Activated T-cell treated with anti-CD3 and anti-CD28 coated beads, Interleukin-2, amount 50 U/mL, for 72 hours (primary cell): ENCODE measurements at regions not wholly inside any gene's neighbourhood (a gene's known extent, or its start where the extent isn't known, plus 50 kb on each side); places are given as distances from the start of the nearest gene placed in this dataset.
"Not testable (repeated sequence)": the region's sequence is repeated elsewhere in the genome, so short reads cannot be mapped to it uniquely, and the experiment has no call there.

Experiments
- ATAC-seq, 2 donors: fragments of 150-1000 bp; cut with Tn5 transposase; replicated peaks in 1 of 2; 2 replicates each; pipeline ENCODE4 v1.10.0; 2021; ENCODE audit warnings: moderate library complexity in 2 of 2, mild to moderate bottlenecking in 1 of 2
- DNase-seq, 2 donors: peaks; one replicate each; pipeline ENCODE4 v3.0.0; 2021 to 2022; ENCODE audit warnings: mixed read lengths in 1 of 2
- H3K27ac Mint-ChIP-seq: one replicate; pipeline ENCODE4 v1.8.0; 2022; ENCODE audit warnings: mild to moderate bottlenecking, moderate library complexity, mixed read lengths
- H3K27me3 Mint-ChIP-seq: one replicate; pipeline ENCODE4 v1.8.0; 2022; ENCODE audit warnings: low read depth, mixed read lengths
- H3K36me3 Mint-ChIP-seq, 2 donors: one replicate each; pipeline ENCODE4 v1.8.0; 2022; ENCODE audit warnings: mixed read lengths in 2 of 2, mild to moderate bottlenecking in 1 of 2; ENCODE audit not compliant: insufficient read depth in 2 of 2
- H3K4me1 Mint-ChIP-seq: one replicate; pipeline ENCODE4 v1.8.0; 2022; ENCODE audit warnings: low read depth, mixed read lengths
- H3K4me3 Mint-ChIP-seq, 2 donors: one replicate each; pipeline ENCODE4 v1.8.0; 2022; ENCODE audit warnings: mild to moderate bottlenecking in 2 of 2, mixed read lengths in 2 of 2, moderate library complexity in 2 of 2
- H3K9me3 Mint-ChIP-seq, 2 donors: one replicate each; pipeline ENCODE4 v1.8.0; 2022; ENCODE audit warnings: mixed read lengths in 2 of 2

DNA sequence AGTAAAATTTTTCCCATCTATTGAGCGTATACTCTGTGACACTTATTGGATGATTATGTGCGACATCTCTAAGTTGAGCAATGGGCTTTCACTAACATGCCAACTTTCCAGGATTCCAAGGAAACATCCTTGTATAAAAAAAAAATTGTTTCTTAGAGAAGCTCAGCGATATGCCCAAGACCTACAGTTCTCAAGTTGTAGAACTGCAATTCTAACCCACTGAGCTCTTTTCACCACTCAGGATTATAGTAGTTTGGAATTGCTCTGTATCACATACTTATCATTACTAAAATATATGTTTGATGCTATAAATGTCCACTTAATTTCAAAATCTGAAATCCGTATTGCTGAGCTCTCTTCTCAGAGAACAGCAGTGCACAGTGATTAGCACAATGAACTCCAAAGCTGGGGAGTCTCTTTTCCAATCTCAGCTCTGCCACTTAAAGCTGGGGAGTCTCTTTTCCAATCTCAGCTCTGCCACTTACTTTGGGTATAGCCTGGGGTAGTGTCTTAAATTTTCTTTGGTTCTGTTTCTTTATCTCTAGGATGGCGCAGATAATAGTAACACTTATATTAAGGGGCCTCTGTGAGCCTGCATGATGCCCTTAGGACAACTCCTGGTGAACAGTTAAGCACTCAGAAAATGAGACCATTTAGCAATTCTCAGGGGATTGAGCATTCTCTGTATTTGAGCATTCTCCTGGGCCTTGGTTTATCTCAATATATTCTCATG is 1722.2 kb upstream of the AGA start:
- Mint-ChIP-seq H3K36me3 (peaks cover 0 to 4% of the 10 kb centered on the region in 2 donors), H3K27ac (no peak overlapping the region), H3K4me1 (no peaks in the 10 kb centered on the region), H3K4me3 (no peak overlapping the region), H3K9me3 (peaks cover 1 to 11% of the 10 kb centered on the region in 2 donors), H3K27me3 (no peaks in the 10 kb centered on the region)
- ATAC-seq, result no peak
- no peak for DNase-seq

DNA sequence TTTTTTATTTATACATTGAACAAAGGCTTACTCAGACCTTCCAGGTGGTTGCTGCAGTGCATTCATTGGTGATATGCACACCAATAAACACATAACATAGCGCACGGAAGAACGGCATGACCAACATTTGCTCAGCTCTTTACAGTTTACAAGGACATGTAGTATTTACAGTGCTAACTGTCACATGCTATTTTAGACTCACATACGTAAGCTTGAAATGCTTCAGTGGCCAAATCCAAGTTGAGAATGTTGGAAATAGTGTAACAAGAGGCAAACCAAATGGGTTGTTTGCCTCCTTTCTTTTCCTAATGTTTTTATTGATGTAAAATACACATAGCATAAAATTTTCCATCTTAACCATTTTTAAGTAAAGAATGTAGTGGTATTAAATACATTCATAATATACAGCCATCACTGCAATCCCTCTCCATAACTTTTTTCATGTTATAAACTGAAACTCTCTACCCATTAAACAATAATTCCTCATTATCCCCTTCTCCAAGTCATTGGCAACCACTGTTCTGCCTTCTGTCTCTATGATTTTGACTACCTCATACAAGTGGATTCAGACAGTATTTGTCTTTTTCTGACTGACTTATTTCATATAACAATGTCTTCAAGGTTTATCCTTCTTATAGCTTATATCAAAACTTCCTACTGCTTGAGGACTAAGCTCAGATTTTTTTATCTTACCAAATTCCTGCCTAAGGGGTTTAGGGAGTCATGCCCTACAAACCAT is 1722.9 kb upstream of the AGA start:
- no peak for DNase-seq
- Mint-ChIP-seq H3K4me3 (no peak overlapping the region), H3K9me3 (peaks cover 0 to 11% of the 10 kb centered on the region in 2 donors)

DNA sequence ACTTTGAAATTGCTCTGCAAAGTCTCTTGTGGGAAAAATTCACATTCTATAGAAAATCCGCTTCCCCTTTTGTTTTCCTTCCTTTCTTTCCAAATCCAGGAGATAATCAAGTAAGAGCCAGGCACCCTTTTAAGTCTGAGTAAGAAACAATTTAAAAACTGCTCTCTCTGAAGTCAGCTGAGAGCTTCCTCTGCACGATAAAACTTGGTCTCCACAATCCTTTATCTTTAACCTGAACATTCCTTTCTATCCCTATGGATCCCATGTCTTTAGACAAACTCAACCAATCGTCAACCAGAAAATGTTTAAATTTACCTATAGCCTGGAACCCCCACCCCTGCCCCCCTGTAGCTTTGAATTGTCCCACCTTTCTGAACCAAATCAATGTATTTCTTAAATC is 1723.6 kb upstream of the AGA start:
- Mint-ChIP-seq H3K27ac (no peak overlapping the region), H3K4me3 (no peak overlapping the region), H3K27me3 (no peaks in the 10 kb centered on the region), H3K36me3 (peaks cover 0 to 4% of the 10 kb centered on the region in 2 donors), H3K4me1 (no peaks in the 10 kb centered on the region), H3K9me3 (peaks cover 0 to 11% of the 10 kb centered on the region in 2 donors)
- no peak for DNase-seq
- no peak for ATAC-seq

More for the DNA sequence above, 1722.9 kb upstream of the AGA start:
- Mint-ChIP-seq H3K27me3 (no peaks in the 10 kb centered on the region), H3K4me1 (no peaks in the 10 kb centered on the region), H3K27ac (no peak overlapping the region), H3K36me3 (peaks cover 0 to 4% of the 10 kb centered on the region in 2 donors)
- ATAC-seq, result no peak

DNA sequence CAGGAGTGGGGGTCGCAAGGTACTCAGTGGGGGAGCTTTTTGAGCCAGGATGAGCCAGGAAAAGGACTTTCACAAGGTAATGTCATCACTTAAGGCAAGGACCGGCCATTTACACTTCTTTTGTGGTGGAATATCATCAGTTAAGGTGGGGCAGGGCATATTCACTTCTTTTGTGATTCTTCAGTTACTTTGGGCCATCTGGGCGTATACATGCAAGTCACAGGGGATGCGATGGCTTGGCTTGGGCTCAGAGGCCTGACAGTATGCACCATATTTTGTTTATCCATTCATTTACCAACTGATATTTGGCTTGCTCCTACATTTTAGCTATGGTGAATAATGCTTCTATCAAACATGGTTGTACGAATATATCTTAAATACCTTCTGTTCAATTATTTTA is 1728.1 kb upstream of the AGA start:
- not testable (repeated sequence) for H3K27me3 Mint-ChIP-seq, H3K4me1 Mint-ChIP-seq, H3K27ac Mint-ChIP-seq, H3K4me3 Mint-ChIP-seq, DNase-seq, H3K36me3 Mint-ChIP-seq, ATAC-seq
- H3K9me3 Mint-ChIP-seq, result peaks cover 7 to 11% of the 10 kb centered on the region in 2 donors

DNA sequence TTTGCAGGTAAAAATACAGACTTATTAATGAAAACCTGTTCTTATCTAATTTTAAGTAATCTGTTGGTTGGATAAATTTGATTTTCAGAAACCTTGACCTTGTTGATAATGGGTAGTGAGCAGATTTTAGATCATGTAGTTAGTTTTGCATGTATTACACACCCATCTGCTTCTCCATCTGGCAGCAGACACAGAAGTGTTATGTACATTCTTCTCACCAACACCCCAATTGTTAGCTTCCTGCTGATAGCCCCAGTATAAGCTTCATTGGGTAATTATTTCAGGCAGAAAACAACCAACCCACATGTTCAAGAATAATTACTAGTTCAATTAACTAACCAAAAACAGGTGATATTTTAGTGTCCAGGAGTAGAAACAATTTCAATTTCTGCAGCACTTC is 1740.5 kb upstream of the AGA start:
- Mint-ChIP-seq H3K4me1 (no peaks in the 10 kb centered on the region), H3K4me3 (no peak overlapping the region), H3K36me3 (no peaks in the 10 kb centered on the region), H3K9me3 (peaks cover 5 to 12% of the 10 kb centered on the region in 2 donors), H3K27me3 (no peaks in the 10 kb centered on the region), H3K27ac (no peak overlapping the region)
- no peak for ATAC-seq
- DNase-seq, result no peak

DNA sequence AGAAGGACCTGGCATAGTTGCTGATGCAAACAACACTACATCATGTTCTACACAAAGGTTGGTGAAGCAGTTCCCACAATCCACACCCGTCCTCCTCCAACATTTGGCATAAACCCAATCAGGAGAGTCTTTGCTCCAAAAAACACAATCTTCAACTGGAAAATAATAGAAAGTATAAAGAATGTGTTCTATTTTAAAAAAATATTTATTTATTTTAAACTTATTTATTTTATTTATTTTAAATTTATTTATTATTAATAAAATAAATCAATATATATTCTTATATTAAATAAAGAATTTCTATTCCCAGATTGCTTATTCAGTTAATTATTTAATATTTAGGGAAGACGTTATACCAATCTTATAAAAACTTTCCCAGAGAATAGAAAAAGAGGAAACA is 1753.7 kb upstream of the AGA start:
- Mint-ChIP-seq H3K9me3 (peaks cover 5 to 7% of the 10 kb centered on the region in 2 donors), H3K4me3 (no peak overlapping the region), H3K27ac (no peak overlapping the region), H3K36me3 (no peaks in the 10 kb centered on the region), H3K4me1 (no peaks in the 10 kb centered on the region), H3K27me3 (no peaks in the 10 kb centered on the region)
- ATAC-seq, result no peak
- no peak for DNase-seq

DNA sequence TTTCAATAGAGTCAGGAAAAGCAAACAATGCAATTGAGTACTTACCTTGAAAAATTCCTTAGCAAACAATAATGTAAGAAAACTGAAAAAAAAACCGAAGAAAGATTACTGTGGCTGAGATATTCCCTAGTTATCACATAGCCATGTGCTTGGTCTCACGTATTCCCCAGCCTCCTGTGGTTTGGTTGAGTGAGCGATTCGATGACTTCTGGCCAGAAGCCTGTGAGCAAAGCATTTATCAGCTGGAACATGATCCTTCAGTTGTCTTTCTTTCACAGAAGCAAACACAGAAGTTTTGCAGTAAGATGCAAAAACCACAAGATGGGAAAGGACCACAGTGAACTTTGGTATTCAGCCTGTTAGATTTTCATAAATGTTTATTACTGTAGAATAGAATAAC is 1754.3 kb upstream of the AGA start:
- Mint-ChIP-seq H3K9me3 (peaks cover 5 to 7% of the 10 kb centered on the region in 2 donors), H3K4me3 (no peak overlapping the region), H3K4me1 (no peaks in the 10 kb centered on the region), H3K27ac (no peak overlapping the region), H3K36me3 (no peaks in the 10 kb centered on the region), H3K27me3 (no peaks in the 10 kb centered on the region)
- ATAC-seq, result no peak
- no peak for DNase-seq

DNA sequence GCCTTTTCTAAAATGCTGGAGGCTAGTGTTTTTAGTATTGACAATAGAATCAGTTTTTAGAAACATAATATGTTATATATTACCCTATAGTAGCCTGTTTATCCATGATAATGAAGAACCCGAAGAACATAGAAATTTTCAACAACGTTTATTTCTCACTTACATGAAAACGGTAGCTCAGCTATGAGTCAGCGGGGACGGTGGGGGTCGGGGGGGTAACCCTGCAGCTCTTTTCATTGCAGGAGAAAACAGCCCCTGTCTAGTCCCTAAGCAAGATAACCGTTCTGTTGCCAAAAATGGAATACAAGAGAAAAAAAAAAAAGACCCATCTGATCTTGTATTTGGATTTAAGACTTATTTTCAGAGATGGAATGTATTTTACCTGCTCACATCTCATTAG is 1758.4 kb upstream of the AGA start:
- DNase-seq, result no peak
- H3K4me3 Mint-ChIP-seq, result no peak overlapping the region
- no peak overlapping the region for H3K27ac Mint-ChIP-seq
- H3K9me3 Mint-ChIP-seq, result peaks cover 5 to 7% of the 10 kb centered on the region in 2 donors
- H3K27me3 Mint-ChIP-seq, result no peaks in the 10 kb centered on the region
- no peaks in the 10 kb centered on the region for H3K4me1 Mint-ChIP-seq
- no peaks in the 10 kb centered on the region for H3K36me3 Mint-ChIP-seq
- ATAC-seq, result no peak

DNA sequence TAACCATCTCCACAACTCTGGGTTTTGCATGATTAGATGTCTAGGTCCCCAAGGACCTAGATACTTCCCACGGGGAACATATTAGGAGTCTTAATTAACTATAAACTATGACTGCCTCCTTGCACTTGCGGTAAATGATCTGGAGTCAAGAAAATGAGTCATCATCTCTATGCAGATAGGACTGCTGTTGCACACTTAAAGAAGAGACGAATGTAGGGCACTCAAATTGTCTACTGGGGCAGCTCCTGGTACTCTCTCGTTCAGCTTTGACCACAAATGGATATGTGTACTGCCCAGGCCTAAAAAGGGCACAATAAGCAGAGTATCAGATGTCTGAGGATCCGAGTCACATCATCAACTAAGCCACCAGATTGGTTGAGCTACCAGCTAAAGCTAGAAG is 1783.4 kb upstream of the AGA start:
- Mint-ChIP-seq H3K27ac (no peak overlapping the region), H3K4me3 (no peak overlapping the region), H3K36me3 (peaks cover 0 to 2% of the 10 kb centered on the region in 2 donors)

DNA sequence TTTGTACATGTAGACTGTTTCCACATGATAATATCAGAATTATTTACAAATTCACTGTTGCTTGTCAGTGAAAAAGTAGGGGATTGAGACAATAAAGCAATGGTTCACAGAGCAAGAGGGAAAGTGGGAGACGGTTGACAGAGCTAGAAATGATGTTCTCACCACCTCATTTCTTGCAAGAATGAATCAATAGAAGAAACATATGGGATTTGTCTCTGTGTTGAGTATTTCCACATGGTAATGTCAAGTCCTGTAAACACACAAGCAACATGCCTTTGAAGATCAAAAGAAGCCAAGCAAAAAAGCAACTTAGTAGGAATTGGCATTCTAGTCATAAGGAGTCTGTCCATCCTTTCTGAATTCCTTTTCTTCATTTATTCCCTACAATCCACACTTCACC is 1806.6 kb upstream of the AGA start:
- Mint-ChIP-seq H3K9me3 (peaks cover 4 to 6% of the 10 kb centered on the region in 2 donors), H3K4me3 (no peak overlapping the region), H3K27me3 (no peaks in the 10 kb centered on the region), H3K27ac (no peak overlapping the region), H3K4me1 (no peaks in the 10 kb centered on the region), H3K36me3 (peaks cover 0 to 3% of the 10 kb centered on the region in 2 donors)
- no peak for DNase-seq
- no peak for ATAC-seq

More for the DNA sequence above, 1783.4 kb upstream of the AGA start:
- ATAC-seq (no peak), DNase-seq (no peak)
- Mint-ChIP-seq H3K27me3 (no peaks in the 10 kb centered on the region), H3K4me1 (no peaks in the 10 kb centered on the region), H3K9me3 (peaks cover 10% of the 10 kb centered on the region in 2 donors)

DNA sequence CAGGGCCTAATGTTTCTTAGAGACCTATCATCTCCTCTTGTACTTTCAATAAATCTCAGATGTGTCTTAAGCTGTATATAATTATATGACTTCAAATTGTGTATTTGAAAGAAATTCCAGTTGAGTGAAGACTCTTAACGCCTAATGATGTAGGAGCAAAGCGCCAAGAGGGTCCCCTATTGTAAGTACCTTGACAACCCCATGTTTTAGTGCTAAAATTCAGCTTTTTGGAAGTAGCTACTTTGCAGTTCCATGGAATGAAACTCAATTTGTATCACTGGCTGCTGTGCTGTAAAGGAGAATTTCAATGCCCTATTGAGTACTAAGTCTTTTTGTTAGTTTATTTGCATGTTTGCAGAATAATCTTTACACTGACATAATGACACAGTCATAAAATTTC is 1826.6 kb upstream of the AGA start:
- no peak overlapping the region for H3K27ac Mint-ChIP-seq
- H3K27me3 Mint-ChIP-seq, result no peaks in the 10 kb centered on the region
- DNase-seq, result no peak
- no peak overlapping the region for H3K4me3 Mint-ChIP-seq
- no peaks in the 10 kb centered on the region for H3K4me1 Mint-ChIP-seq
- no peak for ATAC-seq
- H3K36me3 Mint-ChIP-seq, result peaks cover 1 to 3% of the 10 kb centered on the region in 2 donors
- peaks cover 7 to 17% of the 10 kb centered on the region in 2 donors for H3K9me3 Mint-ChIP-seq

DNA sequence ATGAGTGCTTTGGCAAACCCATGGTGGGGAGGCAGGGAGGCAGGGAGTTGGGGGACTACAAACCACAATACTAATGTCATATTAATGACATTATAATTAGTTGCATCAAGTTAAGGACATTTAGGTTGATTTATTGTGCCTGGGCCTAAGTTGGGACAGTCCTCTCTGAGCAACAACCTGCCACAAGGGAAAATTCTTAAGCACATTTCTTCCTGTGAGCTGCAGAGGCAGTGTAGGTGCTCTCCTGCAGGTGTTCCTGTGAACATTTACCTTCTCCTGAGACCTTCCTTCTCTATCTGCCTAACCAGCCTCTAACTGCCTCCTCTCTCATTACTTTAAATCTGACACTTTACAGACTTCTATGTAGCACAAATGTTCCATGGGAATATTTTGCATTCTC is 1830.0 kb upstream of the AGA start:
- DNase-seq, result no peak
- no peak overlapping the region for H3K27ac Mint-ChIP-seq
- ATAC-seq, result no peak

DNA sequence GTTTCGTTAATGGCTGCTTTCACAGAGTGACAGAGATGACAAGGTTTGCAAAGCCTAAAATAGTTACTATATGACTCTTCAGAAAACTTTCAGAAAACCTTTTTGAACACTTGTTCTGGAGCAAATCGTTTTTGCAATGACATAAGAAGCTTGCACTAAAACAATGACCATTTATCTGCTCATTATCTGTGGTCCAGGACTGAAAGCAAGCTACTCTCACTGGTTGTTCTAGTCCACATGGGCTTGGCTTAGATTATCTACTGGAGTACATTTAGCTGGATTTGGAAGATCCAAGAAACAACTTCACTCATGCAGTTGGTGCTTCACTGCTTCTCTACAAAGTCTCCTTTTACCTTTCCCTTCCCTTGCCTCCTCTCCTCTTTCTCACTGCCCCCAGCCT is 1836.4 kb upstream of the AGA start:
- Mint-ChIP-seq H3K9me3 (peaks cover 0 to 10% of the 10 kb centered on the region in 2 donors), H3K4me1 (no peaks in the 10 kb centered on the region), H3K4me3 (no peak overlapping the region), H3K27me3 (no peaks in the 10 kb centered on the region), H3K36me3 (no peaks in the 10 kb centered on the region), H3K27ac (no peak overlapping the region)
- no peak for ATAC-seq
- no peak for DNase-seq

More for the DNA sequence above, 1830.0 kb upstream of the AGA start:
- Mint-ChIP-seq H3K9me3 (peaks cover 4 to 14% of the 10 kb centered on the region in 2 donors), H3K4me3 (no peak overlapping the region), H3K27me3 (no peaks in the 10 kb centered on the region), H3K36me3 (peaks cover 0 to 3% of the 10 kb centered on the region in 2 donors), H3K4me1 (no peaks in the 10 kb centered on the region)
